NB4 (cell line): ENCODE measurements at regions not wholly inside any gene's neighbourhood (a gene's known extent, or its start where the extent isn't known, plus 50 kb on each side); places are given as distances from the start of the nearest gene placed in this dataset.

Experiments used
- CTCF ChIP-seq: IDR thresholded peaks from one replicate; pipeline ENCODE4 v1.5.1; 2012; ENCODE audit warnings: low read depth, low read length
- MYC ChIP-seq: IDR thresholded peaks from 2 replicates; pipeline ENCODE4 v1.6.1; 2011; ENCODE audit warnings: low read depth, low read length
- POLR2A ChIP-seq: IDR thresholded peaks from 2 replicates; pipeline ENCODE4 v1.6.1; 2011; ENCODE audit warnings: mild to moderate bottlenecking; ENCODE audit not compliant: insufficient read length; ENCODE audit errors: extremely low read depth

GRCh38 chr17:33955461-33955860 is 299.6 kb upstream of the CCL2 start:
- no peak for TF ChIP-seq CTCF
- TF ChIP-seq MYC: no peak
- TF ChIP-seq POLR2A: no peak
